Common myeloid progenitor, CD34-positive (primary cell): ENCODE measurements at regions not wholly inside any gene's neighbourhood (a gene's known extent, or its start where the extent isn't known, plus 50 kb on each side); places are given as distances from the start of the nearest gene placed in this dataset.

Source experiments
- CTCF ChIA-PET: fragments of 350-600 bp; sonication (Branson Sonifier 250); formaldehyde crosslinking; loops from one replicate; lab custom pipeline; 2021; ENCODE audit warnings: antibody characterized with exemption; lab: Charles Lee
- POLR2A ChIA-PET: fragments of 350-600 bp; sonication (Branson Sonifier 250); formaldehyde crosslinking; loops from one replicate; lab custom pipeline; 2021; ENCODE audit warnings: antibody characterized with exemption; lab: Charles Lee
- DNase-seq, 3 donors: peaks; one replicate each; pipeline versions ENCODE4 v3.0.0 to v3.0.0-alpha.2; 2013
- H3K27ac ChIP-seq, 2 experiments: 1 replicate in 1 of 2; 2 replicates in 1 of 2; pipeline ENCODE4 v1.7.0; 2013; ENCODE audit warnings: inconsistent platforms in 2 of 2, low read length in 2 of 2, mild to moderate bottlenecking in 2 of 2, low read depth in 1 of 2, moderate library complexity in 1 of 2; ENCODE audit not compliant: severe bottlenecking in 2 of 2, insufficient read depth in 1 of 2, poor library complexity in 1 of 2
- H3K27me3 ChIP-seq, 5 experiments: replicated peaks in 2 of 5; 1 replicate in 3 of 5; 2 replicates in 2 of 5; pipeline versions ENCODE4 v1.6.1 to v1.7.0; 2013; ENCODE audit warnings: low read length in 4 of 5, mild to moderate bottlenecking in 2 of 5, moderate library complexity in 2 of 5, inconsistent platforms in 1 of 5; ENCODE audit not compliant: insufficient read depth in 5 of 5, control insufficient read depth in 4 of 5
- H3K36me3 ChIP-seq, 4 experiments: 1 replicate in 2 of 4; 2 replicates in 2 of 4; pipeline versions ENCODE4 v1.6.1 to v1.7.0; 2013; ENCODE audit warnings: low read length in 3 of 4, control low read depth in 1 of 4, mild to moderate bottlenecking in 1 of 4; ENCODE audit not compliant: control insufficient read depth in 4 of 4, insufficient read depth in 4 of 4
- H3K4me1 ChIP-seq, 4 experiments: 1 replicate in 3 of 4; 2 replicates in 1 of 4; pipeline versions ENCODE4 v1.6.1 to v1.7.1; 2013; ENCODE audit warnings: low read length in 3 of 4, mild to moderate bottlenecking in 3 of 4, control low read depth in 1 of 4, inconsistent platforms in 1 of 4, moderate library complexity in 1 of 4; ENCODE audit not compliant: control insufficient read depth in 4 of 4, insufficient read depth in 4 of 4; ENCODE audit errors: control extremely low read depth in 1 of 4
- H3K4me3 ChIP-seq, 7 experiments: 1 replicate in 4 of 7; 2 replicates in 3 of 7; pipeline versions ENCODE4 v1.5.1 to v1.7.0; 2013; ENCODE audit warnings: mild to moderate bottlenecking in 7 of 7, low read length in 6 of 7, moderate library complexity in 6 of 7, inconsistent platforms in 2 of 7, low read depth in 2 of 7, control low read depth in 1 of 7; ENCODE audit not compliant: insufficient read depth in 4 of 7, control insufficient read depth in 1 of 7; ENCODE audit errors: extremely low read depth in 1 of 7
- H3K9me3 ChIP-seq, 5 experiments: 1 replicate in 4 of 5; 2 replicates in 1 of 5; pipeline versions ENCODE4 v1.6.1 to v1.7.1; 2013; ENCODE audit warnings: low read length in 4 of 5, mild to moderate bottlenecking in 2 of 5, inconsistent platforms in 1 of 5, low read depth in 1 of 5, moderate library complexity in 1 of 5; ENCODE audit not compliant: control insufficient read depth in 4 of 5, insufficient read depth in 2 of 5; ENCODE audit errors: control extremely low read depth in 1 of 5
- WGBS: methylation state at CpG from one replicate; pipeline ENCODE4 v1.1.5; 2013; ENCODE audit not compliant: insufficient coverage; 5-methylcytosine and 5-hydroxymethylcytosine counted together

DNA sequence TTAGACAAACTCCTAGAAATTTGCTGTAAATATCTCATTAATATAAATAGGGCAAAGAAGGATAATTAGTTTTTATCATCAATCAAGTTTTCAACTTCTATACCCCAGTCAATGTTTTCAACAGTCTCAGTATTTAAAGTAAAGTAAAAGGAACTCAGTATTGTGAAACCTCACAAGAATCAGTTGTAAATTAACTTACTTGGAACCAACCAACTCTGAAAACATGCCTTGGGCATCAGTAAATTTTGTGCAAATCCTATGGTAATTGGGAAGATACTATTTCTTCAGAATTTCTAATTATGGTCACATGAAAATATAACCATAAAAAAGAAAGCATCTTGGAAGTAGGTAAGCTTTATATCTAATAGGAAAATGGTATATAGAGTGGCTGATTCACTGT, 1139.0 kb downstream of the TUSC7 start:
- H3K27ac ChIP-seq: no peak overlapping the region
- CTCF ChIA-PET: no interaction called here

DNA sequence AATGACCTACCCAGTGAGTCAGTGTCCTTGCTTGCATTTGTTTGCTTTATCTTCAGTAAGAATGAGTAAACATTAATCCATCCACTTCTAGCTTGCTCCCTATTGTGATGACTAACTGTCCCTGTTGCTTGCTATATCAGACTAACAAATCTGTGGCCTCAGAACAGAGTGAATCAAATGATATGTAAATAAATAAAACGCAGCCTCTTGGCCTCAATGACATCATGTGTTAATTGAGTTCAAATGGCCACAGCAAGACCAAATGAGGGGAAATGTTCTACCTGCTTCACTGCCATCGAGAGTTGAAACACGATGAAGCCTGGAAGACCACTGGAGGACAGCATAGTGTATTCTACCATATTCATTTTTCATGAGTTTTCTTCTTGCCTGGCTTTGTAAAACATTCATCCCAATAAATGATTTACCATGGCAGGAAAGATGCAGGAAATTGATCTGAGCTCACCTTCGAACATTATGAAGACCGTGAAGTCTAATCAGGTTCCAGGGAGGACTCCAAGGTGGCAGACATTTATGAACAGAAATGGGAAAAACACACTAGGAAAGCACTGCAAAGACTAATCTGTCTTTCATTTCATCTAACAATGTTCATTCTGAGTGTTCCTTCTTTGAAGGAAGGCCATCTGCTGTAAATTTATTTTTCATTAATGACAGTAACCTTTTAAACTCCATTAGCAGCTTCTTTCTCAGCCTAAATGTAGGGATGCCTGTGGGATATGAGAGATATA, 1144.5 kb downstream of the TUSC7 start:
- 83% methylated on average over 2 of the region's 5 CpGs for WGBS

More for the DNA sequence above, 1139.0 kb downstream of the TUSC7 start:
- no peak for DNase-seq
- Histone ChIP-seq H3K4me3 (no peak overlapping the region), H3K4me1 (no peaks in the 10 kb centered on the region), H3K9me3 (no peaks in the 10 kb centered on the region), H3K36me3 (no peaks in the 10 kb centered on the region), H3K27me3 (no peaks in the 10 kb centered on the region)
- POLR2A ChIA-PET: no interaction called here

DNA sequence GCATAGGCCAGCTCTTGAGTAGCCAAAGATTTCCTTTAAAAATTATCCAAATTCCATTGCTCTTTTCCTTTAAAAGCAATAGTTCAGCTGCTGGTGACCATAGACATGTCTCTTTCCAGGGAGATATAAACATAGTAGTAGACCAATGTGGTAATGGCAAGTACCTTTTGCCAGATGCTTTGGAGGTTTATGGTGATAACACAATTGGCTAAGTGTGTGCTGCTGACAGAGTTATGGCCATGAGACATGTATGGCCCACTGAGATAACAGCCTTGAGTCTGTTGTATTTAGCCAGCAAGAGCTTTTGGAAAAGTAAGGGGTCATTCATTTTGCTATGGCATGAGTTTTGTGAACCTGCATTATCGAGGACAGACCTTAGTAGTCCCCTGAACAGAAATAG, 1146.8 kb downstream of the TUSC7 start:
- H3K4me1 ChIP-seq: no peaks in the 10 kb centered on the region
- no peak overlapping the region for H3K27ac ChIP-seq
- CTCF ChIA-PET: no interaction called here
- no peaks in the 10 kb centered on the region for H3K27me3 ChIP-seq
- H3K4me3 ChIP-seq: no peak overlapping the region
- H3K36me3 ChIP-seq: no peaks in the 10 kb centered on the region
- no peaks in the 10 kb centered on the region for H3K9me3 ChIP-seq
- POLR2A ChIA-PET: interaction anchor here (0.5 kb wide), 1 partner anchor 1075 kb away, joined by 3 read pairs; no protein-coding TSS in a partner anchor
- DNase-seq: no peak
- WGBS: no CpG with 5 or more reads among the region's 1 CpG

More for the DNA sequence above, 1144.5 kb downstream of the TUSC7 start:
- Histone ChIP-seq H3K4me3 (no peak overlapping the region), H3K27me3 (no peaks in the 10 kb centered on the region), H3K27ac (no peak overlapping the region), H3K4me1 (no peaks in the 10 kb centered on the region), H3K36me3 (no peaks in the 10 kb centered on the region), H3K9me3 (no peaks in the 10 kb centered on the region)
- CTCF ChIA-PET: no interaction called here
- DNase-seq: no peak
- POLR2A ChIA-PET: no interaction called here

DNA sequence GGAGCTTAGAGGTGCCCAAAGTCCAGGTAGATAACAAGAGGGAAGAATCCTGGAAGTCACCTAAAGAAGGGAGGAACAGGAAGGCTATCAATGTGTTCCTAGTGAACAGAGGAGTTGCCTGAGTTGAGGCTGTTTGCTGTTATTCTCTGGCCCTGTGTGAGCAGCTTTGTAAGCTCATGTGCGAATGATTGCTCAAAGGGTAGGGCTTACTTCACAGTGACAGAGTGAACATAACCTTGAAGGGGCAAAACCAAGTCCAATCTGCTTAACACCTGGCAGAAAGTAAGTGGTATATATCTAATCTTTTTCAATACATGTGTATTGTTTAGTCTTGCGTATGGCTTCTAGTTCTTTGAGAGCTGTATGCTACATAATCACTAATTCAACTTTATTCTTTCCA, 1153.6 kb downstream of the TUSC7 start:
- CTCF ChIA-PET: no interaction called here
- POLR2A ChIA-PET: no interaction called here
- H3K4me1 ChIP-seq: no peaks in the 10 kb centered on the region
- WGBS: no CpG with 5 or more reads among the region's 2 CpGs
- H3K36me3 ChIP-seq: no peaks in the 10 kb centered on the region
- peaks cover 0 to 2% (median 0%) of the 10 kb centered on the region in 5 experiments for H3K27me3 ChIP-seq
- no peak overlapping the region for H3K4me3 ChIP-seq
- no peak for DNase-seq
- no peak overlapping the region for H3K27ac ChIP-seq
- no peaks in the 10 kb centered on the region for H3K9me3 ChIP-seq

DNA sequence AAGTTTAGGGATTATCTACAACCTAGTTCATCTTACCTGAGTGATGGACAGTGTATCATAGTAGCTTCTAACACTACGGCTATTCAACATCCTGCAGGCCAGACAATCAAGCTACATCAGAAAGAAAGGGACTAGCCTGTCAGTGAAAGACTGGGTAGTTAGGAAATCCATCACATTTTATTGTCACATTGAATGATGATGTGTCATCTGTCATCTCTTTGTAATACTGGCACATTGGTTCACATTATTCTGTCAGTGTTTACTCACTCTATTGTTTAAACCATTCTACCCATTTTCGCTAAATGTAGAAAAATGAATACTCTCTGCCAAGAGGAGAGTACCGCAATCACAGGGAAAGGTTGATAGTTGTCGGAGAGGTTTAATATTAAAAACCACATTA, 1155.8 kb downstream of the TUSC7 start:
- ChIA-PET CTCF (interaction anchor here (1.2 kb wide), 1 partner anchor 19 kb away, joined by 3 read pairs; no protein-coding TSS in a partner anchor), POLR2A (no interaction called here)
- H3K4me3 ChIP-seq: no peak overlapping the region
- no peaks in the 10 kb centered on the region for H3K9me3 ChIP-seq
- H3K27ac ChIP-seq: no peak overlapping the region
- peaks cover 0 to 2% (median 0%) of the 10 kb centered on the region in 5 experiments for H3K27me3 ChIP-seq
- no peaks in the 10 kb centered on the region for H3K36me3 ChIP-seq
- H3K4me1 ChIP-seq: no peaks in the 10 kb centered on the region
- no peak for DNase-seq
- WGBS: no CpG with 5 or more reads among the region's 4 CpGs

DNA sequence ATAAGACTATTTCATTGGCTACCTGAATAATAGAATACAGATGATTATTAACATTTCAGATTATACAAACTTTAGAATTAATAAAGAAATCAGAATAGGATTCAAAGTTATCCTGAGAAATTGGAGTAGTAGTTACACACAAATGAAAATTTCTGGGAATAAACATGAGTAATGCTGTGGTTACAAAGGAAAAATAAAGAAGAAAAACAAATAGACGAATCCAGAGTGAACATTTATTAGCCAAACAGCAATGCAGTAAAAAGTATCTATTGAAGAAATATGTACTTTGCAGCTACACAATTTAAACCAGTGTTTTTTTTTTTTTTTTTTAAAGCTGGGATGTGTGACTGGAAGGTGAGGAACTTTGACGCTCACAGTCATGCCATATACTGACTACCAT, 1159.2 kb downstream of the TUSC7 start:
- Histone ChIP-seq H3K27ac (no peak overlapping the region), H3K36me3 (no peaks in the 10 kb centered on the region), H3K4me1 (no peaks in the 10 kb centered on the region), H3K4me3 (no peak overlapping the region), H3K9me3 (no peaks in the 10 kb centered on the region), H3K27me3 (no peaks in the 10 kb centered on the region)
- ChIA-PET CTCF (no interaction called here), POLR2A (no interaction called here)
- no CpG with 5 or more reads among the region's 2 CpGs for WGBS
- DNase-seq: no peak

DNA sequence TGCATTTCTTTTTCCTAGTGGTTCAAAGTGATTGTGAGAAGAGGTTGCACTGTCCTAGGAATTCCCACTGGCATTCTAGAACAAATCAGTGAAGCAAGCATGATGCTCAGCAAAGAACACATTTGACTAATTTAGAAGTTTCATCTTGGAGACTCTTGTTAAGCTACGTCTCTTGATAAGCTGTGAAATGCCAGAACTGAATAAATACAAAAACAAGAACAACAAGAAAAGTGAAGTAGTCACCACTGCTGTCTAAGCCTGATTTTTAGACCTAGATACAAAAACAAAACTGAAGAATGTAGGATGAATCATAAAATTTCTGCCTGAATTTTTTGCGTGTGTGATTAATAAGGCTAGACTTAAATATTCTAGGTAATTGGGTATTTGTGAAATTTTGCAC, 1162.4 kb downstream of the TUSC7 start:
- Histone ChIP-seq H3K4me3 (no peak overlapping the region), H3K4me1 (no peaks in the 10 kb centered on the region), H3K27me3 (no peaks in the 10 kb centered on the region), H3K27ac (no peak overlapping the region), H3K36me3 (no peaks in the 10 kb centered on the region), H3K9me3 (no peaks in the 10 kb centered on the region)
- no CpG with 5 or more reads among the region's 2 CpGs for WGBS
- no peak for DNase-seq
- POLR2A ChIA-PET: no interaction called here
- CTCF ChIA-PET: no interaction called here
